K562 (cell line): ENCODE measurements at regions not wholly inside any gene's neighbourhood (a gene's known extent, or its start where the extent isn't known, plus 50 kb on each side); places are given as distances from the start of the nearest gene placed in this dataset.

Source experiments
- ATAC-seq: fragments of 200-7000 bp; cut with Tn5 transposase; 3 replicates; pipeline ENCODE4 v1.9.1; 2020; ENCODE audit warnings: moderate library complexity
- BruUV-seq: library from RNA; stranded (reverse); fragments of 400-500 nt; replicated peaks from 2 replicates; lab custom pipeline; 2021; lab: Mats Ljungman, UMichigan
- CTCF ChIA-PET: fragments of 300-600 bp; formaldehyde crosslinking; extraction: SDS; loops from one replicate; lab custom pipeline; 2021; ENCODE audit warnings: low intra/inter-chr PET ratio; lab: Yijun Ruan, JAX
- POLR2A ChIA-PET: fragments of 300-600, 350-650 bp; sonication (Branson Sonifier 250); formaldehyde crosslinking; extraction: SDS; loops from one replicate; lab custom pipeline; 2021; ENCODE audit warnings: antibody characterized with exemption, inconsistent platforms; lab: Yijun Ruan, JAX
- DNase-seq, 4 experiments: peaks; one replicate each; pipeline versions ENCODE4 v3.0.0 to v3.0.0-alpha.2; 2011 to 2018; ENCODE audit warnings: low spot score in 3 of 4, mixed read lengths in 3 of 4; ENCODE audit errors: extremely low read depth in 1 of 4
- FAIRE-seq: peaks from 2 replicates; lab custom pipeline; 2011; peaks lifted over from hg19 to GRCh38; lab: Jason Lieb, UNC
- H2AFZ ChIP-seq: 2 replicates; pipeline ENCODE4 v1.6.0; 2011; ENCODE audit warnings: low read depth, low read length, control low read depth, inconsistent platforms
- H3K27ac ChIP-seq: fragments of 200-600 bp; 3 replicates; pipeline ENCODE4 v1.8.0; 2011; ENCODE audit warnings: low read depth, mild to moderate bottlenecking, control low read depth, inconsistent platforms, low read length, moderate library complexity, mixed read lengths; ENCODE audit errors: extremely low read depth
- H3K27me3 ChIP-seq, 2 experiments: fragments of 300-600 bp in 1 of 2; 2 replicates in 1 of 2; 3 replicates in 1 of 2; pipeline versions ENCODE4 v1.6.0 to v1.8.0; 2011; ENCODE audit warnings: inconsistent platforms in 2 of 2, low read length in 2 of 2, mild to moderate bottlenecking in 1 of 2, mixed read lengths in 1 of 2, moderate library complexity in 1 of 2; ENCODE audit not compliant: control insufficient read depth in 2 of 2, insufficient read depth in 2 of 2
- H3K36me3 ChIP-seq: fragments of 300-600 bp; 3 replicates; pipeline ENCODE4 v1.8.0; 2011; ENCODE audit warnings: mild to moderate bottlenecking, low read length, inconsistent platforms; ENCODE audit not compliant: control insufficient read depth, insufficient read depth
- H3K4me1 ChIP-seq, 2 experiments: fragments of 200-600 bp in 1 of 2; replicated peaks in 1 of 2; 2 replicates in 1 of 2; 3 replicates in 1 of 2; pipeline versions ENCODE4 v1.5.1 to v1.8.0; 2011; ENCODE audit warnings: inconsistent platforms in 2 of 2, low read length in 2 of 2, mild to moderate bottlenecking in 1 of 2, mixed read lengths in 1 of 2, moderate library complexity in 1 of 2; ENCODE audit not compliant: control insufficient read depth in 2 of 2, insufficient read depth in 2 of 2
- H3K4me2 ChIP-seq: 2 replicates; pipeline ENCODE4 v1.6.1; 2011; ENCODE audit warnings: low read length, control low read depth, inconsistent platforms, mixed read lengths; ENCODE audit not compliant: insufficient read depth
- H3K4me3 ChIP-seq: fragments of 200-600 bp; sonication (generic), shearing (Covaris generic); 2 replicates; pipeline ENCODE4 v1.5.1; 2016; ENCODE audit warnings: control low read depth, inconsistent platforms
- H3K79me2 ChIP-seq: fragments of 200-600 bp; 3 replicates; pipeline ENCODE4 v1.8.0; 2011; ENCODE audit warnings: low read length, inconsistent platforms; ENCODE audit not compliant: control insufficient read depth, insufficient read depth
- H3K9ac ChIP-seq, 2 experiments: 2 replicates each; pipeline versions ENCODE4 v1.6.0 to v1.6.1; 2011; ENCODE audit warnings: low read depth in 2 of 2, low read length in 2 of 2, control low read depth in 1 of 2, inconsistent platforms in 1 of 2, mild to moderate bottlenecking in 1 of 2, mixed read lengths in 1 of 2; ENCODE audit not compliant: insufficient read depth in 1 of 2
- H3K9me1 ChIP-seq: one replicate; pipeline ENCODE4 v1.6.0; 2011; ENCODE audit warnings: inconsistent platforms, mild to moderate bottlenecking, low read length, moderate library complexity; ENCODE audit not compliant: control insufficient read depth, insufficient read depth
- H3K9me3 ChIP-seq: replicated peaks from 2 replicates; pipeline ENCODE4 v1.5.1; 2011; ENCODE audit warnings: low read depth, low read length, inconsistent platforms; ENCODE audit not compliant: control insufficient read depth, insufficient read depth
- H4K20me1 ChIP-seq: replicated peaks from 2 replicates; pipeline ENCODE4 v1.6.1; 2011; ENCODE audit warnings: low read length, inconsistent platforms, mixed read lengths; ENCODE audit not compliant: control insufficient read depth, insufficient read depth
- ASH1L ChIP-seq: fragments of 450-650 bp; IDR thresholded peaks from 2 replicates; pipeline ENCODE4 v1.6.1; 2018; ENCODE audit warnings: borderline replicate concordance, mild to moderate bottlenecking, low read depth; ENCODE audit not compliant: partially characterized antibody
- CBX2 ChIP-seq: fragments of 200-600 bp; sonication (generic); IDR thresholded peaks from one replicate; pipeline ENCODE4 v1.6.1; 2012; ENCODE audit warnings: mild to moderate bottlenecking, low read length, inconsistent platforms; ENCODE audit not compliant: insufficient read depth, poor library complexity, severe bottlenecking
- CREB1 ChIP-seq, 2 experiments: sonication (generic) in 1 of 2; formaldehyde crosslinking in 1 of 2; IDR thresholded peaks; 2 replicates each; pipeline versions ENCODE4 v1.6.1 to v1.8.0; 2012 to 2022; ENCODE audit warnings: inconsistent platforms in 1 of 2, mild to moderate bottlenecking in 1 of 2, missing genetic modification reagents in 1 of 2, moderate library complexity in 1 of 2
- FOXA1 ChIP-seq: fragments of 450-650 bp; IDR thresholded peaks from 2 replicates; pipeline ENCODE4 v1.6.1; 2016; ENCODE audit warnings: mild to moderate bottlenecking, borderline replicate concordance
- MED1 ChIP-seq: sonication (generic); formaldehyde crosslinking; IDR thresholded peaks from 2 replicates; pipeline ENCODE4 v1.8.1; 2023; ENCODE audit warnings: missing genetic modification reagents, borderline replicate concordance
- MEF2D ChIP-seq: conservative IDR thresholded peaks from 2 replicates; pipeline ENCODE4 v1.6.1; 2016; ENCODE audit warnings: low read depth, missing genetic modification characterization, missing compliant biosample characterization
- MIER1 ChIP-seq: fragments of 450-650 bp; IDR thresholded peaks from 2 replicates; pipeline ENCODE4 v1.6.1; 2016; ENCODE audit warnings: antibody characterized with exemption, mild to moderate bottlenecking, low read depth
- PHTF2 ChIP-seq: fragments of 250-450 bp; sonication (Bioruptor Pico); IDR thresholded peaks from 2 replicates; pipeline ENCODE4 v1.5.0; 2021; ENCODE audit warnings: mild to moderate bottlenecking
- POLR3A ChIP-seq: IDR thresholded peaks from 2 replicates; pipeline ENCODE4 v1.6.1; 2011; ENCODE audit warnings: borderline replicate concordance, mild to moderate bottlenecking, moderate library complexity; ENCODE audit not compliant: insufficient read length, insufficient read depth; ENCODE audit errors: extremely low read depth
- SLC30A9 ChIP-seq: fragments of 250-450 bp; sonication (Bioruptor Pico); IDR thresholded peaks from 2 replicates; pipeline ENCODE4 v1.8.0; 2022; ENCODE audit warnings: mild to moderate bottlenecking, moderate library complexity
- SP2 ChIP-seq: IDR thresholded peaks from 2 replicates; pipeline ENCODE4 v1.6.1; 2011; ENCODE audit warnings: mild to moderate bottlenecking, low read depth, low read length, moderate library complexity; ENCODE audit not compliant: poor library complexity, severe bottlenecking; ENCODE audit errors: extremely low read depth
- TBP ChIP-seq: optimal IDR thresholded peaks from 2 replicates; pipeline ENCODE3; 2011; ENCODE audit warnings: low read depth, low read length, improper control_type of control experiment
- TCF3 ChIP-seq: sonication (generic); formaldehyde crosslinking; IDR thresholded peaks from 2 replicates; pipeline ENCODE4 v1.4.0; 2020; ENCODE audit warnings: mild to moderate bottlenecking, missing genetic modification reagents
- XRCC4 ChIP-seq: IDR thresholded peaks from one replicate; pipeline ENCODE4 v1.6.1; 2011; ENCODE audit not compliant: insufficient read depth, insufficient read length; ENCODE audit errors: extremely low read depth
- ZNF253 ChIP-seq: fragments of 250-450 bp; sonication (Bioruptor Pico); conservative IDR thresholded peaks from 2 replicates; pipeline ENCODE4 v1.6.1; 2021; ENCODE audit warnings: mild to moderate bottlenecking
- WGBS: fragments of 100-300 bp; shearing (Covaris generic); methylation state at CpG from one replicate; pipeline ENCODE4 v1.1.6; 2016; ENCODE audit warnings: low coverage, mixed read lengths; ENCODE audit not compliant: insufficient coverage; ENCODE audit errors: missing lambda C conversion rate; 5-methylcytosine and 5-hydroxymethylcytosine counted together
- in situ Hi-C: fragments of 300-500 bp; cut with MboI; formaldehyde crosslinking; loops from 4 replicates; pipeline ENCODE4 v1.15.0; 2018; ENCODE audit warnings: inconsistent platforms, mixed read lengths
- intact Hi-C: fragments of 100-400 bp; cut with micrococcal nuclease; formaldehyde crosslinking; loops from 2 replicates; pipeline ENCODE4 v1.14.2; 2022
- TF ChIP-seq, protein P1 (sequence below), 2 experiments: fragments of 450-650 bp in 1 of 2; IDR thresholded peaks; 2 replicates each; pipeline ENCODE4 v1.6.1; 2011 to 2017; ENCODE audit warnings: low read depth in 2 of 2, antibody characterized with exemption in 1 of 2, borderline replicate concordance in 1 of 2, low read length in 1 of 2, mild to moderate bottlenecking in 1 of 2, mixed read lengths in 1 of 2; ENCODE audit not compliant: control insufficient read depth in 1 of 2
- TF ChIP-seq, protein P2 (sequence below): fragments of 450-650 bp; formaldehyde crosslinking; IDR thresholded peaks from 2 replicates; pipeline ENCODE4 v1.4.0; 2022; ENCODE audit warnings: mild to moderate bottlenecking, moderate library complexity

DNA sequence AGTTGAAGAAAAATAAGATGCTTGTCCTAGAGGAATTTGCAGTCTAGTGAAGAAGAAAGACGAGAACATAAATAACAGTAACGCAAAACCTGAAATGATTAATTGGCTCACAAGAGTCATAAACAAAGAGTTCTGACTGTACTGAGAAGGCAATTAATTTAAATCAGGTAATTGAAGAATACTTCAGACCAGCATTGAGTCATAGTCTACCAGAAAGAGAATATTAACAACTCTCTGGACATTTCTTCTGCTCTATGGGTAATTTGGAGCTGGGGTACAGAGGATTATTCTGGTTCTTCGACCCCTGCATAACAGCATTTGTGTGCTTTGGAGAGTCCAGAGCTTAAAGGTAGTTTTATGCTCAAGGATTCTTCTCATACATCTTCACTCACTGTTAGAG is 390.3 kb upstream of the DCN start (continued):
- TF ChIP-seq, protein P1, sequence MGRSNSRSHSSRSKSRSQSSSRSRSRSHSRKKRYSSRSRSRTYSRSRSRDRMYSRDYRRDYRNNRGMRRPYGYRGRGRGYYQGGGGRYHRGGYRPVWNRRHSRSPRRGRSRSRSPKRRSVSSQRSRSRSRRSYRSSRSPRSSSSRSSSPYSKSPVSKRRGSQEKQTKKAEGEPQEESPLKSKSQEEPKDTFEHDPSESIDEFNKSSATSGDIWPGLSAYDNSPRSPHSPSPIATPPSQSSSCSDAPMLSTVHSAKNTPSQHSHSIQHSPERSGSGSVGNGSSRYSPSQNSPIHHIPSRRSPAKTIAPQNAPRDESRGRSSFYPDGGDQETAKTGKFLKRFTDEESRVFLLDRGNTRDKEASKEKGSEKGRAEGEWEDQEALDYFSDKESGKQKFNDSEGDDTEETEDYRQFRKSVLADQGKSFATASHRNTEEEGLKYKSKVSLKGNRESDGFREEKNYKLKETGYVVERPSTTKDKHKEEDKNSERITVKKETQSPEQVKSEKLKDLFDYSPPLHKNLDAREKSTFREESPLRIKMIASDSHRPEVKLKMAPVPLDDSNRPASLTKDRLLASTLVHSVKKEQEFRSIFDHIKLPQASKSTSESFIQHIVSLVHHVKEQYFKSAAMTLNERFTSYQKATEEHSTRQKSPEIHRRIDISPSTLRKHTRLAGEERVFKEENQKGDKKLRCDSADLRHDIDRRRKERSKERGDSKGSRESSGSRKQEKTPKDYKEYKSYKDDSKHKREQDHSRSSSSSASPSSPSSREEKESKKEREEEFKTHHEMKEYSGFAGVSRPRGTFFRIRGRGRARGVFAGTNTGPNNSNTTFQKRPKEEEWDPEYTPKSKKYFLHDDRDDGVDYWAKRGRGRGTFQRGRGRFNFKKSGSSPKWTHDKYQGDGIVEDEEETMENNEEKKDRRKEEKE (IDR thresholded peaks at IDR 0.05; ENCODE audit: borderline replicate concordance in 1 of 2, control insufficient read depth in 1 of 2, low read depth in 2 of 2, low read length in 1 of 2), result no peak

DNA sequence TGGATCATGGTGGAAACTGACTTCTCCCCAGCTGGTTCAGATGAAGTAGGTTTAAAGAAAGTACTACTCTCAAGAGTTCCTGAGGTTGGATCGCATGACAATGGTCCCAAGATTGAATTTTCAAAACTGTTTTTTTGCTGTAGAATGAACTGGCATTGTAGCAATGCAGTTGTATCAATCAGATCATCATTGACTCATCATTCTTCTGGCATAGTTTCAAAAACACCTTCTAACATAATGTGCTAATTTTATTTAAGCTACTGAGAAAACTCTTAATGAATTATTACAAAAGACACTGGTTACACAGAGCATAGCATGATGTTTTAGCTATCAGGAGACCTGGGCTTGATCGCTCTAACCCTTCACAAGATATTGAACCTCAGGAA is 384.5 kb upstream of the DCN start:
- peaks cover 14% of the 10 kb centered on the region; the same call in 2 of the 3 replicates for H3K79me2 ChIP-seq
- H3K27ac ChIP-seq, result no peak overlapping the region
- H3K4me2 ChIP-seq, result no peak overlapping the region
- intact Hi-C loops (no loop called here), in situ Hi-C loops (no loop called here)
- 0 out of 3 replicates have a peak, but pooled peaks cover 4% of the 10 kb centered on the region for H3K36me3 ChIP-seq
- H3K4me3 ChIP-seq, result no peak overlapping the region
- ATAC-seq (no peak), FAIRE-seq (no peak), DNase-seq (no peak)
- no TSS peak for BruUV-seq
- no peaks in the 10 kb centered on the region for H3K27me3 ChIP-seq
- ChIA-PET POLR2A (interaction anchor here (1.2 kb wide), 1 partner anchor 18 kb away, joined by 5 read pairs; no protein-coding TSS in a partner anchor), CTCF (no interaction called here)
- no peaks in the 10 kb centered on the region for H3K9me1 ChIP-seq
- H2AFZ ChIP-seq, result no peak overlapping the region
- H3K9ac ChIP-seq, result no peak overlapping the region
- peaks cover 7 to 9% of the 10 kb centered on the region in 2 experiments; a peak in 4 of 5 replicates for H3K4me1 ChIP-seq
- 76% methylated on average over 2 of the region's 2 CpGs for WGBS
- H4K20me1 ChIP-seq, result no peaks in the 10 kb centered on the region
- H3K9me3 ChIP-seq, result no peaks in the 10 kb centered on the region
- TF ChIP-seq TCF3 (no peak), POLR3A (no peak), CBX2 (no peak), MED1 (CRISPR knock-in tag) (no peak), TBP (no peak), MIER1 (no peak), PHTF2 (no peak), SP2 (no peak), ZNF253 (CRISPR knock-in tag) (no peak), MEF2D (no peak), CREB1 (IDR thresholded peaks at IDR 0.05) (no peak), CREB1 (CRISPR knock-in tag; IDR thresholded peaks at IDR 0.05) (no peak), XRCC4 (no peak), SLC30A9 (CRISPR knock-in tag) (no peak), ASH1L (no peak), FOXA1 (no peak)
- TF ChIP-seq, protein P2, sequence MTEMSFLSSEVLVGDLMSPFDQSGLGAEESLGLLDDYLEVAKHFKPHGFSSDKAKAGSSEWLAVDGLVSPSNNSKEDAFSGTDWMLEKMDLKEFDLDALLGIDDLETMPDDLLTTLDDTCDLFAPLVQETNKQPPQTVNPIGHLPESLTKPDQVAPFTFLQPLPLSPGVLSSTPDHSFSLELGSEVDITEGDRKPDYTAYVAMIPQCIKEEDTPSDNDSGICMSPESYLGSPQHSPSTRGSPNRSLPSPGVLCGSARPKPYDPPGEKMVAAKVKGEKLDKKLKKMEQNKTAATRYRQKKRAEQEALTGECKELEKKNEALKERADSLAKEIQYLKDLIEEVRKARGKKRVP (CRISPR knock-in tag), result no peak
